MM.1S (cell line): ENCODE measurements at regions not wholly inside any gene's neighbourhood (a gene's known extent, or its start where the extent isn't known, plus 50 kb on each side); places are given as distances from the start of the nearest gene placed in this dataset.

ENCODE experiments used
- DNase-seq: peaks from one replicate; pipeline ENCODE4 v3.0.0-alpha.2; 2015
- H2AFZ ChIP-seq: fragments of 300-600 bp; sonication (generic); 2 replicates; pipeline ENCODE4 v1.6.0; 2016; ENCODE audit warnings: antibody characterized with exemption, low read length
- H3F3A ChIP-seq: fragments of 300-600 bp; sonication (generic); 2 replicates; pipeline ENCODE4 v1.6.1; 2016; ENCODE audit warnings: mild to moderate bottlenecking, antibody characterized with exemption, low read length, moderate library complexity, mixed read lengths; ENCODE audit not compliant: insufficient read depth
- H3K27ac ChIP-seq: fragments of 300-600 bp; sonication (generic); 2 replicates; pipeline ENCODE4 v1.5.1; 2016; ENCODE audit warnings: mild to moderate bottlenecking, low read length
- H3K27me3 ChIP-seq: fragments of 300-600 bp; sonication (generic); replicated peaks from 2 replicates; pipeline ENCODE4 v1.6.0; 2016; ENCODE audit warnings: low read length; ENCODE audit not compliant: insufficient read depth
- H3K36me3 ChIP-seq: fragments of 300-600 bp; sonication (generic); replicated peaks from 2 replicates; pipeline ENCODE4 v1.6.1; 2016; ENCODE audit warnings: mild to moderate bottlenecking, low read length, mixed read lengths; ENCODE audit not compliant: insufficient read depth
- H3K4me1 ChIP-seq: fragments of 300-600 bp; sonication (generic); 2 replicates; pipeline ENCODE4 v1.6.1; 2016; ENCODE audit warnings: low read length, mixed read lengths
- H3K4me2 ChIP-seq: fragments of 300-600 bp; sonication (generic); 2 replicates; pipeline ENCODE4 v1.6.0; 2016; ENCODE audit warnings: low read depth, low read length
- H3K4me3 ChIP-seq: fragments of 300-600 bp; sonication (generic); 2 replicates; pipeline ENCODE4 v1.5.1; 2016; ENCODE audit warnings: low read length, mixed read lengths
- H3K79me2 ChIP-seq: fragments of 300-600 bp; sonication (generic); 2 replicates; pipeline ENCODE4 v1.6.1; 2016; ENCODE audit warnings: mixed run types, low read length, mixed read lengths
- H3K9ac ChIP-seq: fragments of 300-600 bp; sonication (generic); 2 replicates; pipeline ENCODE4 v1.6.1; 2016; ENCODE audit warnings: low read length, mixed read lengths
- H3K9me2 ChIP-seq: fragments of 300-600 bp; sonication (generic); replicated peaks from 2 replicates; pipeline ENCODE4 v1.6.1; 2016; ENCODE audit warnings: mild to moderate bottlenecking, low read length, mixed read lengths; ENCODE audit not compliant: insufficient read depth
- H3K9me3 ChIP-seq: fragments of 300-600 bp; sonication (generic); replicated peaks from 2 replicates; pipeline ENCODE4 v1.6.1; 2016; ENCODE audit warnings: mild to moderate bottlenecking, low read length, mixed read lengths; ENCODE audit not compliant: insufficient read depth
- H4K20me1 ChIP-seq: fragments of 300-600 bp; sonication (generic); 2 replicates; pipeline ENCODE4 v1.6.1; 2016; ENCODE audit warnings: mild to moderate bottlenecking, low read length, moderate library complexity, mixed read lengths; ENCODE audit not compliant: insufficient read depth
- CTCF ChIP-seq: fragments of 300-600 bp; sonication (generic); IDR thresholded peaks from 2 replicates; pipeline ENCODE4 v1.5.1; 2016; ENCODE audit warnings: antibody characterized with exemption, low read length, mixed read lengths
- EZH2 ChIP-seq: fragments of 300-600 bp; sonication (generic); optimal IDR thresholded peaks from 2 replicates; pipeline ENCODE3; 2017; ENCODE audit warnings: low read depth, mild to moderate bottlenecking, antibody characterized with exemption, low read length, mixed read lengths
- EZH2phosphoT487 ChIP-seq: fragments of 300-600 bp; sonication (generic); IDR thresholded peaks from 2 replicates; pipeline ENCODE4 v1.6.1; 2018; ENCODE audit warnings: antibody characterized with exemption, low read length

DNA sequence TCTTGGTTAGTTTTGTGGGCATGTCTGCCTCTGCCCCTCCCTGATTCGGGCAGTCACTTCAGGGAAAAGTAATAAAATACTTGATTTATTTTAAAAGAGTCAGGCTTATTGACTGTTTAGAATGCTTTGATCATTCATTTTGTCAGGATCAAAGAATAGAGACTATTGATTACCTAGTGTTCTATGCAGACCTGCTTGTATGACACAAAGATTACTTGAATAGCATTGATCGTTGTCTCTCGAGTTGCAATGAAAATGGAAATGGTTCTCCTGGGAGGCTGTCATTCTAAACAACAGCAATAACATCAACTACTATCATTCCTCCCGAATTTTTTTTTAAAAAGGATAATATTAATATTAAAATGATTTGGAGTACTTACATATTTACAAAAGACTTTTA is 133.2 kb upstream of the DMAC1 start:
- Histone ChIP-seq H3K27me3 (no peaks in the 10 kb centered on the region), H2AFZ (no peak overlapping the region), H3K4me1 (peaks cover 11% of the 10 kb centered on the region), H3F3A (0 out of 2 replicates have a peak, but pooled peaks cover 10% of the 10 kb centered on the region), H3K4me3 (no peak overlapping the region), H3K9me3 (no peaks in the 10 kb centered on the region), H3K36me3 (no peaks in the 10 kb centered on the region), H3K9ac (no peak overlapping the region), H3K27ac (no peak overlapping the region), H4K20me1 (no peaks in the 10 kb centered on the region), H3K79me2 (no peaks in the 10 kb centered on the region), H3K4me2 (no peak overlapping the region), H3K9me2 (no peaks in the 10 kb centered on the region)
- TF ChIP-seq EZH2, result no peak
- DNase-seq, result no peak

DNA sequence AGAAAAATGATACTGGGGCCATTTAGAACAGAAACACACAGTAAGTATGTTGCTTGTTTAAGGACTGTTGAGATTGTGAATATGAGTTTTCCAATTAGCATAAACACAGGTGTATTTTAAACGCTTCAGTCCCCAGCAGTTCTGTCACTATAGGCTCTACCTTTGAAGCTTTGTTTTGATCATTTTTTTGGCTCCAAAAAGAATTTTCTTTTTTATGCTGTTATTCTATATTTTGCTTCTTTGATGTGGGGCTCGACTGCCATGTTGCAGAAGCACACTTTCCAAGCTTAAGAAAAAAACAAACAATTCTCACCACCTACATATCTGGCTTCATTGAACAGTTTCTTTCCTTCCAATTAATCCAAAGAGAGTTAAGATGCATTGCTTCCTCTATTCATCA is 131.0 kb upstream of the DMAC1 start:
- H3K4me1 ChIP-seq, result peaks cover 4% of the 10 kb centered on the region; the same call in 1 of the 2 replicates

DNA sequence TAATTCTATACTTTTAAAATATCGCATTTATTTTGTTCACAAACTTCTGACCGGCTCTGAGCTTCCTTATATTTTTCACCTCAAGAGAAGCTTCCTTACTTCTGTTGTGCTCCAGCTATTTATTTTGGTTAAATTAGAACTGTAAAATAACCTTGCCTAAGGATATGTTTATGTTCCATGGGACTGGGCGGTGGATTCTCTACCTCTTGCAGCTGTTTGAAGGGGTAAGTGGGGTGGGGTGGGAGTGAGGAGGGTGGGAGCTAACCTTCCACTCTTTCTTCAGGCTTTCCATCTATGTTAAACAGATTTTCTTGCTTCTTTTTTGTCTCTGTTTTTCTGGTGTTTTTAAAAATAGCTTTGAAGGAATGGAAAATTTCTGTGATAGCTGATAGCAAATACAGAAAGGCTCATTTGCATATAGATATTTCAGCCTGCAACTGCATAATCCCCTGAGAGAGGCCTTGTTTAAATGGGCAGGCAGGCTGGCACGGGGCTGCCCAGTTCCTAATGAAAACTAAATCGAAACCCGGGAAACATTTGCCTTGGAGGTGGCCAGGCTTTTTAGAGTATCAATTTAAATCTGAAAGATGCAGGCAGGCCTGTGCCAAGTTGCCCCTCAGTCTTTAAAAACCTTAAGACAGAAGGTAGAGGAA is 122.1 kb upstream of the DMAC1 start:
- no peak for TF ChIP-seq EZH2
- TF ChIP-seq CTCF, result no peak
- TF ChIP-seq EZH2phosphoT487, result no peak
- H3K4me1 ChIP-seq, result no peaks in the 10 kb centered on the region
- no peaks in the 10 kb centered on the region for H3K9me3 ChIP-seq
- H3K79me2 ChIP-seq, result no peaks in the 10 kb centered on the region
- H2AFZ ChIP-seq, result no peak overlapping the region
- no peaks in the 10 kb centered on the region for H3K36me3 ChIP-seq
- H3K4me2 ChIP-seq, result no peak overlapping the region
- DNase-seq, result no peak
- no peak overlapping the region for H3K9ac ChIP-seq
- H3K4me3 ChIP-seq, result no peak overlapping the region
- H4K20me1 ChIP-seq, result no peaks in the 10 kb centered on the region
- no peaks in the 10 kb centered on the region for H3K9me2 ChIP-seq
- H3F3A ChIP-seq, result no peaks in the 10 kb centered on the region
- H3K27me3 ChIP-seq, result no peaks in the 10 kb centered on the region
- no peak overlapping the region for H3K27ac ChIP-seq

More for the DNA sequence above, 131.0 kb upstream of the DMAC1 start:
- H3F3A ChIP-seq, result 0 out of 2 replicates have a peak, but pooled peaks cover 4% of the 10 kb centered on the region
- DNase-seq, result no peak
- H3K9me3 ChIP-seq, result no peaks in the 10 kb centered on the region
- H3K4me3 ChIP-seq, result no peak overlapping the region
- no peaks in the 10 kb centered on the region for H3K9me2 ChIP-seq
- no peak for TF ChIP-seq CTCF
- no peak for TF ChIP-seq EZH2
- TF ChIP-seq EZH2phosphoT487, result no peak
- H3K4me2 ChIP-seq, result no peak overlapping the region
- H3K36me3 ChIP-seq, result no peaks in the 10 kb centered on the region
- no peaks in the 10 kb centered on the region for H3K79me2 ChIP-seq
- H3K27me3 ChIP-seq, result no peaks in the 10 kb centered on the region
- H4K20me1 ChIP-seq, result no peaks in the 10 kb centered on the region
- H2AFZ ChIP-seq, result no peak overlapping the region
- H3K27ac ChIP-seq, result no peak overlapping the region
- H3K9ac ChIP-seq, result no peak overlapping the region

DNA sequence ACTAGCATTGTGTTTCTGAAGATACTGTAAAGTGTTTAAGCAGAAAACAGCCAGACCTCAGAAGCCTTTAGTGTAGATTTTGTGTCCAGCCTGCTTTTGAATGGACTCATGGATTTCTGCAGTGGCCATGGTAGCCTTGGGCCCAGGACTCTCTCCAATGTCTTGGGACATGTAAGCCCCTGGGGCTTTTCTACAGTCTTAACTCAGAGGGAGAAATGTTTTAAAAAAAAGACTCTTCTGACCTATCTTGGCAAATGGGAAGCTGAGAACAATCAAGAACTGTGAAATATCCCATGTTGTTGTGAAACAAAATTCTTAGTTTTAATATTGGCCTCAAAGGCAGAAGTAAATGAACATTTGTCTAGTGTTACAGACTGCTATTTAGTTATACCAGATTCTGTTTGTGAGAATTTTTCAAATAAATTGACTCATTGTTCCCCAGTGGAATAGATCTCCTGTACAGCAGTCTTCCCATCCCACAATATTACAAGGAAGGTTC is 112.5 kb upstream of the DMAC1 start:
- no peak overlapping the region for H3K9ac ChIP-seq
- TF ChIP-seq EZH2 (no peak), CTCF (no peak), EZH2phosphoT487 (no peak)
- H3K36me3 ChIP-seq, result no peaks in the 10 kb centered on the region
- no peaks in the 10 kb centered on the region for H3K79me2 ChIP-seq
- H3K9me3 ChIP-seq, result no peaks in the 10 kb centered on the region
- no peaks in the 10 kb centered on the region for H3K27me3 ChIP-seq
- H2AFZ ChIP-seq, result no peak overlapping the region
- no peak overlapping the region for H3K4me2 ChIP-seq
- H4K20me1 ChIP-seq, result no peaks in the 10 kb centered on the region
- H3K4me3 ChIP-seq, result no peak overlapping the region
- H3K4me1 ChIP-seq, result no peaks in the 10 kb centered on the region
- no peaks in the 10 kb centered on the region for H3F3A ChIP-seq
- H3K27ac ChIP-seq, result no peak overlapping the region
- no peaks in the 10 kb centered on the region for H3K9me2 ChIP-seq
- no peak for DNase-seq
